HG02973 (cell line): ENCODE measurements at regions not wholly inside any gene's neighbourhood (a gene's known extent, or its start where the extent isn't known, plus 50 kb on each side); places are given as distances from the start of the nearest gene placed in this dataset.

Experiments
- ATAC-seq: cut with Tn5 transposase; IDR thresholded peaks from one replicate; pipeline ENCODE4 v1.9.1; 2021; ENCODE audit warnings: moderate library complexity; ENCODE audit not compliant: unreplicated experiment

DNA sequence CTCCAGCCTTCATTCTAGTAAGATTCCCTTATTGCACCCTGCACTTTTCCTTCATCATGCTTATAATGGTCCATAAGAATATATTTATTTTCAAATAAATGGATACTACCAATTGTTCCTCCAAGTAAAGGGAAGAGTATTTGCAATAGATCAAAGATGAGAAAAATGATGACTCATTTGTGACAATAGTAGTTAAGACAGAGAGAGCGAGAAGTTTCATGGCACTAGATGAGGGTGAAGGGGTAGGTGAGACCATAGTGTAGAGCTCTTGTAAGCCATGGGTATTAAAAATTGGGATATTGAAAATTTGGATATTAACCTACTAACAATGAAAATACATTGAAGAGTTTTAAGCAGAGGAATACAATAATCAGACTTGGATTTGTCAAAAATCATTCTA is 404.6 kb downstream of the EFNA5 start:
- no peak for ATAC-seq

- no peak for ATAC-seq
Measured at GRCh38 chr5:107265193-107265592, 405.5 kb downstream of the EFNA5 start.

GRCh38 chr5:107263387-107264018 is 407.2 kb downstream of the EFNA5 start:
- peak; percentile 86 for ATAC-seq

- ATAC-seq: no peak
Measured at GRCh38 chr5:107257885-107258520, 412.7 kb downstream of the EFNA5 start.

DNA sequence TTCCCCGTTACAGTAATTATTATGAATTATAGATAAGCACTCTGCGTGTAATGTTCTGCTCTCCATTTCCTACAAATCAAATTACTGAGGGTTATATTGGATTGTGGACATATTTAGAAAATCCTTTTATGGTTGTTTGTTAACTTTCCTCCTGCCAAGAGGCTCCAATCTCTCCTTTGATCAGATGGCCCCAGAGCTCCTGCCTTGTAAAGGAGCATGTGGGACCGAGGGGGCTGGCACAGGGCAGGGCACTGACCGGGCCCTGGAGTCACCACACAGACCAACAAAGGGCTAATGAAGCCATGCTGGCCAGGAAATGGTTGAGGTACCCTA is 415.9 kb downstream of the EFNA5 start:
- no peak for ATAC-seq

DNA sequence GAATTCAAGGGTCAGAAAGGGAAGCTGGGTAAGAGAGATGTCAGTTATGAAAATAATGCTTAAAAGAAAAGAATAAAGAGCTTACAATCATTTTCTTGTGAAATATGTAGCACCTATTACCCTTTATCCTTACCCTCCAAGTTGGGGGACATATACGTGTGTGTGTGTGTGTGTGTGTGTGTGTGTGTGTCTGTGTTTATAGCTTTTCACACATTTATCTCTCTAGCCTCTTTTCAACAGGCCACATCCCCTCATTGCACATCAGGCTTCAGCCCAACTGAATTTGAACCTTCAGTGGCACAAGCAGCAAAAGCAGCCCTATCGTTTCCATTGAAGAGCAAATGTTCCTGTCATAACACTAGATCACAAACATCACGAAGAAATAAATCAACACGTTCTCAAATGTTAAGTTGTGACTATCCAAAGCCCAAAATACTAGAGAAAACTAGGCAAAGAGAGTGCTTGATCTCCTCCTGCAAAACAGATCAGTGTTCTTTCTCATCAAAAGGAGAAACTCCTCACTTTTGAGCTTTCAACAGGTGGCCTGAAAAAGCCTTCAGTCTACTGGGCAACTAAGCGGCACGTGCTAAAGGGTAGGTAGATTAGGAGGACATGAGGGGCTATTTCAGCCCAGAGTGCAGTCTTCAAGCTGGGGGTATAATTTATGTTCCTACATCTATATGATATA is 416.4 kb downstream of the EFNA5 start:
- ATAC-seq: no peak

DNA sequence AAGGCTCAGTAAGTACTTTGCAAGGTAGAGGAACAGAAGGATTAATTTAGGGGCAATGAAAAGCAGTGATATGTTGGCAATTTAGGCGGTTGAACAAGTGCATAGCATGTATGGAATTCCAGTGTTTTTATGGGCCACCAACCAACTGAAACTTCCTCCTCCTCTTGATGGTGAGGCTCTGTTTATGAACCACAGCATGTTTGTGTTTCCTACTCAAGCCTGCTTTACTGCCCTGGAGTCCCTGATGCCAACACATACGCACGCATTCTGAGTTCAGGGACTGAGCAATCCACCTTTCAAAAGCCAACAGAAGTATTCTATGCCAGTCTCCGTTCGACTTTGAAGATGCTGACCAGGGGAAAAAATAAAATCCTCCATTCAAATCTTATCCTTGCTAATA is 417.5 kb downstream of the EFNA5 start:
- ATAC-seq: no peak

DNA sequence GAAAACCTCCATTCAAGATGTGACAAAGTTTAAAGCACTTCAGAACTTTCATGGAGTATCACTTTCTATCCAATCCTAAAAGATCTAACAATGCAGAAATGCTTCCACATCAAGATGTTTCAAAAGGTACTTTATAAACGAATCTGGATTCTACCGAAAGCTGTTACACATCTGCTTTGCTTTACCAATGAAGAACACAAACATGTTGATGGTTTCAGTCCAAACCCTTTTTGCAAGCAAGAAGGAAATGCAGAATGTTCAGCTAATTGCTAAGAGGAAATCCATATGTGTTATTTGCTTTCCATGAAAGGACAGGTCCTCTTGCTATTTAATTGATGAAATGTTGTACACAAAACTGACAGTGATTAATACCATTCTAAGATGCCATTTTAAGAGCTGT is 419.6 kb downstream of the EFNA5 start:
- ATAC-seq: no peak

DNA sequence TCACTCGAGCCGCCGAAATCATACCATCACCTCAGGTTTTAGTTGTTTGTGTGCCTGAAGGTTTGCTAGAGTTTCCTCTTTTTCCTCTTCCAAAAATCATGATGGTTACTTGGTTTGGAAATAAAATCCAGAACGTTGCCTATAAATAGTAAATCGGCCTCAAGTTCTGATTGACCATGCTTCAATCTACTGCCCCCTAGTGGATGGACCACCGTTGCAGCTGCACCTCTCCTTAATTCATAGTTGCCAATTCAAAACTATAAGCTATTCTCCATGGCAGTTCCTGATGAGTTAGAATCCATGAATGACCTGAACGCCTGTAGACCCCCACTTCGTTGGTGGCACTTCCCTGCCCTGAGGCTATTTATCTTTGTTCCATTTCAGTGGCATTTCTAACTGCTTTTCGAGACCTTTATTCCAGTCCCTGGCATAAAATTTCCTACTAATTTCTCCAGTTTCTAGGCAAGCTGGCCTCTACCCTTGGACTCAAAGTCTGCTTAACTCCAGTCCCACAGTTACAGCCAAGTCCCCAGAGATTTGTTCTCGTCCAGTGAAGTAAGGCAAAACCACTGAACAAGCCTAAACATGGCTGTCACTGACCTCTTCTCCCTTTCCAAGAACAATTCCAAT is 422.6 kb downstream of the EFNA5 start:
- no peak for ATAC-seq

- ATAC-seq: no peak
Measured at GRCh38 chr5:107247427-107247826, 423.3 kb downstream of the EFNA5 start.

GRCh38 chr5:107243220-107243579 is 427.5 kb downstream of the EFNA5 start:
- no peak for ATAC-seq

GRCh38 chr5:107242411-107243219 is 428.1 kb downstream of the EFNA5 start:
- ATAC-seq: no peak

DNA sequence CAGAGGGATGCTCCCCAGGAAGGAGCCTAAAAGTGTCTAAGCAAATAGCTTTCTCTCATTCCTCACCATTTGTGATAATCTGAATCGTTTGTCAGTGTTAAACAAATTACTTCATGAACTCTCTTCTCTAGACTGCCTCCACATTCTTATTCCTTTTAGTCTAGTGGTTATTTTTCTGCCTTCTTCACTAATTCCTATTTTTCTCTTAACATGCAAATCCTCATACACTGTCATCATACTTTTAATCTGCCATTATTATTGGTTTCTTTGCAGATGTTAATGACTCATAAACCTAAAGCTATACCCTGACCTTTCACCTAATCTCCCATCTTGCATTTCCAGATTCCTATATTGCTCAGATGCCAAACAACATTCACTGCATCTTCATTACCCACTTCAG is 428.9 kb downstream of the EFNA5 start:
- no peak for ATAC-seq

- ATAC-seq: no peak
Measured at GRCh38 chr5:107235167-107235566, 435.6 kb downstream of the EFNA5 start.

- ATAC-seq: no peak
Measured at GRCh38 chr5:107232788-107233187, 437.9 kb downstream of the EFNA5 start.

GRCh38 chr5:107232293-107232692 is 438.4 kb downstream of the EFNA5 start:
- ATAC-seq: no peak

GRCh38 chr5:107231191-107231590 is 439.5 kb downstream of the EFNA5 start:
- no peak for ATAC-seq

DNA sequence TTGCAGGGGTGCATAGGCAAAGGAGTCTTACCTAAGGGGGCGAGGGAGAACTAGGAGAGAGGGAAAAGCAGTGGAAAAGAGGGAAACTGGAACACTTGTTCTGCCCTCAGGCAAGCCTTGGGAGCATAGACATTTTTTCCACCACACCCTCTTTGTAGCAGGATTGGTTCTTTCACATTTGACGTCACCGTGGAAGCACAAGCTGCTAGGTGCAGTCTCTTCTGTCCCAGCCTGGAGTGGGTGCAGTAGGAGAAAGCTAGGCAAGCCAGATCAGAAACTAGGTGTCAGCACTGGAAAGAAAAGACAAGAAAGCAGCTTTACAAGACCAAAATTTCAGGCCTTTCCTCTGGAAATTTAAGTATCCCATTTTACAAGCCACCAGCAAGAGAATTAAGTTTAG is 440.4 kb downstream of the EFNA5 start:
- ATAC-seq: no peak

DNA sequence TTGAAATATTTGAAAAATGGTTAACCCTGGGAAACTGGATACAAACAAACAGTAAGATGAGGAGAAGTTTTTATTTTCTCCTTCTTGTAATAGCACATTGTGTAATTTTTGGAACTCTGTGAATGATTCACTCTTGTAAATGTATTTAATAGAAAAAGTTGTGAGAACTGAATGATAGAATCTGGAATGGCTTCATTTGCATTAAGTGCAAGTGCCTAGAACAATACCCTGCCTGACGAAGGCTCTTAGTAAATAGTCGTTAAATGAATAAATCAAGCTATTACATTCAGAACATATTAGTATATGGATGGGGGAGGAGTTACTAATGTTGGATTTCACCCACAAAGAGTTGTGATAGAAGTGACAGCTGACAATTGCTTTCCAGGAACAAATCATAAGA is 442.5 kb downstream of the EFNA5 start:
- no peak for ATAC-seq

DNA sequence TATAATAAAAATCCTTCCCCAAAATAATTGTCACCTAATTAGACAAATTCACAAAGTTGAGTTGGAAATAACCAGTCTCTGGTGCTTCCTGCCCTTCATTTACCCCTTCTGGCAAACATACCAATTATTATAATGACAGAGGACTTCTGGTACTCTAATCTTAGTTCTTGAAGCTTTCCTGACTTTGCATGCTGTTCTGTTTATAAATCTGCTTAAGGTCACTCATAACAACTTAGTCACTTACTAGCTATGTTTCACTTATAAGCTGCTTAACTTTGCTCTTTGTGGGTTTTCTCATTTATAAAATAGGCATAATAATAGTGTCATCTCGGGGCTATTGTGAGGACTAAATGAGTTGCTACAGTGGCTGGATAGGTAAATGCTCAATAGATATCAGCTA is 446.5 kb downstream of the EFNA5 start:
- no peak for ATAC-seq

- no peak for ATAC-seq
Measured at GRCh38 chr5:107223066-107223465, 447.7 kb downstream of the EFNA5 start.
